Astrocyte of the spinal cord (primary cell): ENCODE measurements at regions not wholly inside any gene's neighbourhood (a gene's known extent, or its start where the extent isn't known, plus 50 kb on each side); places are given as distances from the start of the nearest gene placed in this dataset.

Source experiments
- DNase-seq: peaks from one replicate; pipeline ENCODE4 v3.0.0; 2011; ENCODE audit warnings: low read depth, low spot score
- H3K4me3 ChIP-seq: 2 replicates; pipeline ENCODE4 v1.5.1; 2011; ENCODE audit warnings: low read depth, mild to moderate bottlenecking, low read length, moderate library complexity
- CTCF ChIP-seq: IDR thresholded peaks from 2 replicates; pipeline ENCODE4 v1.5.1; 2012; ENCODE audit warnings: low read depth, mild to moderate bottlenecking, low read length, inconsistent platforms
- in situ Hi-C: cut with HindIII; loops from 2 replicates; pipeline ENCODE4 v1.10.0; 2017; ENCODE audit warnings: low sequenced_read_pairs

DNA sequence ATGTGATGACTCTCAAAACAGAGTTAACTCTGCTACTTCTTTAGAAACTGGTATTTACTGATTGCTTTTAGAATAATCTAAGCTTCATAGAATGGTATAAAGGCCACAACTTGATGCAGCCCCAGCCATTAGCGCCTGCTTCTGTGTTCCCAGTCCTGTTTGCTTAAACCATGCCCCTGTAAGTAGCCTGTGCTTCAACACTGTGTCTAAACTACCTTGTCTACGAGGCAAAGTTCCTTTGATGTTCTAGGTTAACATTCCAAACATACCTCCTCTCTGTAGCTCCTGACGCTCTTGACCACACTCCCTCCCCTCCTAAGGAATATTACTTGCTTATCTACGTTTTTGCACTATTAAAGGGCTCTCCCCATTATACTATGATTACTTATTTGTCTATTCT, 352.5 kb upstream of the ADGRL3 start:
- DNase-seq, result no peak
- no peak overlapping the region for H3K4me3 ChIP-seq
- in situ Hi-C loops, result no loop called here
- no peak for TF ChIP-seq CTCF

DNA sequence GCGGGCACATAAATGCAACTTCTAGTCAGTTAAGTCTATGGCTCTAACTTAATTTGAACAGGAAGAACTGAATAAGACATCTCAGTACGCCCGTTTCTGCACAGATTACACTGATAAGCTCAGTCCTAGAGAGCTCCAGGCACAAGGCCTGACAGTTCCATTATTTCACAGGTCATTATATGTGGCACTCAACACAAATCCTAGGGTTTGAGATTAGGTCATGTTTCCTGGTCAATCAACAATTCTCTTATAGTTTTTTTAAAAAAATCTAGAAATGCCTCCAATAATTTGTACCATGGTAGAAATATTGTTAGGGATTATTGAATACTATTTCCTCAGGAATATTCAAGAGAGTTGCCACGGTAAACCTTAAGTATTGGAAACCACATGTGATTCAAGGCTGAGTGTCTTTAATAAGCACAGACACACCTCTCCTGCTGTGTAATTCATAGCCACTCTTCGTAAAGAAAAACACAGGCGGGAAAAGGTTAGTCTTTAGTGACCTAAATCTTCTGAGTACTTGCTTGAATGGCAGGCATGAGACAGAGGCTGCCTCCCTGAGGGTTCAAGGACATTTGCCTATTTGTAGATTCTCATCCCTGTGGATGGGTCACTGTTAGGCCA, 342.9 kb upstream of the ADGRL3 start:
- in situ Hi-C loops, result no loop called here
- DNase-seq, result no peak
- H3K4me3 ChIP-seq, result no peak overlapping the region
- TF ChIP-seq CTCF, result no peak

DNA sequence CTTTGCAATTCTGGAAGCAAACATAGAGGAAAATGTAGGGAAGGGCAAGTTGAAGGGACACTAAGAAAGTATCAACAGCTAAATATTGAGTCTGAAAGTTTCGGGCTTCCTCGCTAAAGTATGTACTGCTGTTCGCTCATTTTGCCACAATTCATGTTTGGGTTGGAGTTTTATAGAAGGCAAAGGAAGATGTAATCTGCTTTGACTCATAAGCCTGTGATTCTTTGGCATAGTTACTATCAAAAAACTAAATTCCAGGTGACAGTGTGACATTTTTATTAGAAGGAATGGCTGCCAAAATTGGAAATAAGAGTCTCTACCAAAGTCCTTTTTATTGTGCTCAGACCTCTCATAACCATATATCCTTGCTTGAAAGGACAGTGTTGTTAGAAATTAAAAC, 336.7 kb upstream of the ADGRL3 start:
- DNase-seq, result no peak
- in situ Hi-C loops, result no loop called here
- H3K4me3 ChIP-seq, result no peak overlapping the region
- TF ChIP-seq CTCF, result no peak

DNA sequence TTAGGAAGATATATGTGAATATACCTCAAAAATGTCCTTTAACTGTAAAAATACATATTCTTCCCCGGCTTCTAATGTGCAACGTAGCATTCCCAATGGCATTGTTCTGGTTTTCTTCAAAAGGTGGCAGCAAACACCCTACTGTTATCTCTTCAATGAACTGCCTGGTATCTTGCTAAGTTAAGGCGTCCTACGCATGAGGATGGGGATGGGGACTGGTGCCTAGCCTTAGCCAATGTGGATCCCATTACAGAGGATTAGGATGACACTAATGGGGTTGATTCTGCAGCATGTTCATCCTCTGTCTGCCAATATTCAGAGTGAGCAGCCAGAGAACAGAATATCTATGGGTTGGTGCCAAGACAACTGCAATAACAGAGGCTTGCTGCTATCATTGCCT, 334.9 kb upstream of the ADGRL3 start:
- H3K4me3 ChIP-seq, result no peak overlapping the region
- DNase-seq, result peak; percentile 2
- in situ Hi-C loops, result no loop called here
- TF ChIP-seq CTCF, result peak; percentile 30

GRCh38 chr4:60868232-60868960, 331.7 kb upstream of the ADGRL3 start:
- no peak overlapping the region for H3K4me3 ChIP-seq
- TF ChIP-seq CTCF, result no peak
- in situ Hi-C loops, result no loop called here
- no peak for DNase-seq

- H3K4me3 ChIP-seq, result no peak overlapping the region
- in situ Hi-C loops, result no loop called here
- TF ChIP-seq CTCF, result no peak
- no peak for DNase-seq
These were observed 320.9 kb upstream of the ADGRL3 start for GRCh38 chr4:60879135-60879701.
